HG02885 (cell line): ENCODE measurements at regions not wholly inside any gene's neighbourhood (a gene's known extent, or its start where the extent isn't known, plus 50 kb on each side); places are given as distances from the start of the nearest gene placed in this dataset.

Experiments used
- ATAC-seq: cut with Tn5 transposase; IDR thresholded peaks from one replicate; pipeline ENCODE4 v1.9.1; 2021; ENCODE audit warnings: mild to moderate bottlenecking; ENCODE audit not compliant: unreplicated experiment, poor library complexity

DNA sequence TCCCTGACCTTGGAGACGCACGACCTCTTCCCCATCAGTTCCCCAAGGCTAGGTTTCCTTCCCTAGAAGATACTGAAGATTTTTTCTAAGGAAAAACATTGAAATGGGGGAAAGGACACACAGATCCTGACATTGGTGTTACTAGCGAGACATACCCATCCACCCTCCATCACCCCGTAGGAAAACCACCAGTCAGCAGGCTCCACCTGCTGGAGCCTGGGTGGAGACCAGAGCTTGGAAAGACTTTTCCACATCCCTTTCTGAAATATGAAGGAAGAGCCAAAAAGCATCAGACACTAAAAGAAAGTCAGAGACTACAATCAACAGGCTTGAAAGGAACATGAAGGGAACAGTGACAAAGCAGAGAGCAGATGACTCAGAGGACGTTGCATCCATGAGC is 638.0 kb downstream of the IRX1 start:
- ATAC-seq, result no peak

- no peak for ATAC-seq
These were observed 648.0 kb downstream of the IRX1 start for GRCh38 chr5:4243479-4244264.

GRCh38 chr5:4244306-4244705 is 648.7 kb downstream of the IRX1 start:
- no peak for ATAC-seq

- no peak for ATAC-seq
These were observed 649.4 kb downstream of the IRX1 start for GRCh38 chr5:4245076-4245475.

DNA sequence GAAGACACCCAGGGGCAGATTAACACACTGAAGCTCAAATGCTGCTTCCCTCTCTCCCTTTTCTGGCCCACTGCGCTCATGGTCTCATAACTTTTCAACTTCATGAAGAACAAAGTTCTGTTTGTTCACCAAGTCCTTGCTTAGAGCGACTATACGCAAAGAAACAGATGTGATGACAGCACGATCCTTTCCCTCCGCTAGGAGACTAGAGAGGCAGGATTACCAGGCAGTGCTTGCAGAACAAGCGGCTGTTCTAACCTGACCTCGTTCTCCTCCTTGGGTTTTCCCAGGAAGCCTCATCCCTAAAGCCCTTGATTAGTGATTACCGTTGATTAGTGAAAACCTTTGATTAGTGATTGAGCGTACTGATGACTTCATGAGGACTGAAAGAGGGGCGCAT is 649.9 kb downstream of the IRX1 start:
- ATAC-seq, result no peak

- ATAC-seq, result no peak
These were observed 650.8 kb downstream of the IRX1 start for GRCh38 chr5:4246447-4246846.

GRCh38 chr5:4250254-4250653 is 654.6 kb downstream of the IRX1 start:
- no peak for ATAC-seq

GRCh38 chr5:4252385-4252784 is 656.8 kb downstream of the IRX1 start:
- ATAC-seq, result no peak

- ATAC-seq, result no peak
These were observed 659.1 kb downstream of the IRX1 start for GRCh38 chr5:4254736-4255135.

DNA sequence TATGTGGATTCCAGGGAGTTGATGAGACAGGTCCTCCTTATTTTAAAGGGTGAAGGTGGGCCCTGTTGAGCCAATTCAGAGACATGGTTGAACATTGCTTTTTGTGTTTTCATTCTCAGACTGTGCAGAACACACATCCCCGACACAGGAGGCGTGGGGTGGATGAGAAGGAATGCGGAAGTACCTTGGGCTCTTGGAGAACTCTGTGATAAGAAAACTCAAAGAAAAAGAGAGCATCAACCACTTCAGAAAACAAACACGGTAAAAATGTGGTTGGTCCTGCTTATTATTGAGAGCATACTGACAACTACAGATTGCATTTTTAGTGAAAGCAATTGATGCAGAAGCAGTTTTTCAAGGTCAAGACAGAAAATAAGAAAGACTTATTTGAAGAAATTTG is 659.8 kb downstream of the IRX1 start:
- no peak for ATAC-seq

DNA sequence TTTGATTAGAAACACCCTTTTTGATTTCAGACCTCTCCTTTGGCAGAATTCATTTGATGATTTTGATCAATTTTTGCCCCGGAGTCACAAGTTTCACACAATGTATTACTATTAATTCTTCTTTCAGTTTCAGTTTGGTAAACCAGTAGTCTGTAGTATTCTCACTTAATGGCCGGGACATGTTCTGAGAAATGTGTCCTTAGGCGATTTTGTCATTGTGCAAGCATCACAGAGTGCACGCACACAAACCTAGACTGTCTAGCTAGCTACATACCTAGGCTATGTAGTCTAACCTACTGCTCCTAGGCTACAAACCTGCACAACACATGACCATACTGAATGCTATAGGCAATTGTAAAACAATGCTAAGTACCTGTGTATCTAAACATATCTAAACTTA is 662.5 kb downstream of the IRX1 start:
- no peak for ATAC-seq

DNA sequence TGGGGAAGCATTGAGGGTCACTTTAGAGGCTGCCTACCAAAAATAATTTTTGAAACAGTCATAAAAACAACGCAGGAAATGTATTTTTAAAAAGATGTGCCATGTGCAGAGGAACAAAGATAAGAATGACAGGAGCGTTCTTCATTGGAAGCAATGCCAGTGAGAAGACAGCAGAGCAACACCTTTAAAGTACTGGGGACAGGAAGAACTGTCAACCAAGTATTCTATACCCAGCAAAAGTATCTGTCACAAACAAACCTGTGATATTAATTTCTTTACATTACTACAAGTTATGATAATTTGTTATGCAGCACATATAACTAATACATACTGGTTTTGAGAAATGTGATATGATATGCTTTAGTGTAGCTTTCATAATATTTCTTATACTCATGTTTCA is 675.6 kb downstream of the IRX1 start:
- ATAC-seq, result no peak

DNA sequence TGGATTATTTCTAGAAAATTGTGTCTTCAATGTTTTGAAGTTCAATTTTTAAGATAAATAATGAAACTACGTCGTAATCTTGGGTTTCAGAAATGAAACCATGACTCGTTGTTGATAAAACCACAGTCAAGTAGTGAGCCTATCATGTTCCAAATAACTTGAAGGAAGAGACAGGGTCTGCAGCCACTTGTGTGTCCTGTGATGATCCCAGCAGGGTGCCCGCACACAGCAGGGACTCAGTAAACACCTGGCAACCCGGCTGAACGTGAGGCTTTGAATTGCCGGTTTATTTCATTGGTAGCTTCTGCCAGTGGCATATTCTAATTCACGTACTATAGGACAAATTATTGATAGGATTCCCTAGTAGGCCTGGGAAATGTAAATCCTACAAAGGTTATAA is 679.6 kb downstream of the IRX1 start:
- no peak for ATAC-seq

GRCh38 chr5:4294878-4295277 is 699.2 kb downstream of the IRX1 start:
- ATAC-seq, result no peak

GRCh38 chr5:4295663-4296339 is 700.2 kb downstream of the IRX1 start:
- ATAC-seq, result no peak

DNA sequence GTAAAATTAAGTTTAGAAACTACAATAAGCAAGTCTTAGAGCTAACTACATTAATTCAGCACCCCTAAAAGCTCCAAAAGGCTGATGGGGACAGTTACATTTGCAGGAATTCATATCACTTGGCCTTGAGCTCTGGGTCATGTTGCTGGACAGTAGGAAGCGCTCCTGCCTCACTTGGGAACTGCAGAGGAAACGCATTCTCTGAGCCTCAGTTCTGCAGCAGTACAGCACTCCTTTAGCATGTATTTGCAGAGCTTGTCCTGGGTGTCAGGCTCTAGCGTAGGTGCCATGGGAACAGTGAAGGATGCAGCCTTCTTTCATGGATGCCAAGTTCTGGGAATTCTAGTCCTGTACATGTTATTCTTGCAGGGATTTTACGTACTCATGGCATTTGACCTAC is 710.4 kb downstream of the IRX1 start:
- no peak for ATAC-seq

- ATAC-seq, result no peak
These were observed 713.4 kb downstream of the IRX1 start for GRCh38 chr5:4309026-4309425.

DNA sequence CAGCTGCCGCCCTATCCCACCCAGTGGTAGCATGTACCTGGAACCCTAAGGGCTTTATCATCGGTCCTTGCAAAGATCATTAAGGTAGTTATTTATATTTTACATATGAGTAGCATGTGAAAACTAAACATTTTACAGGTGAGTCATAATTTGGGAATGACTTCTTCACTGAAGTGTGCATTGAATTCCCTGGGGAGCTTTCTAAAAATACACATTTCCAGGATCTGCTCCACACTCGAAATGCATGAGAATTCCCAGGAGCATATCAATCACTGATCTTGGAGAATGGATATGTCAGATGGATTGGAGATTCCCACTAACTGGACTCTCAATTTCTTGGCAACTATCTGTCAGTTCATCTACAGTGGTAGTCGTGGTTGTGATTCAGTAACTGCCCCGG is 717.5 kb downstream of the IRX1 start:
- no peak for ATAC-seq

GRCh38 chr5:4319478-4320128 is 724.0 kb downstream of the IRX1 start:
- ATAC-seq, result no peak

DNA sequence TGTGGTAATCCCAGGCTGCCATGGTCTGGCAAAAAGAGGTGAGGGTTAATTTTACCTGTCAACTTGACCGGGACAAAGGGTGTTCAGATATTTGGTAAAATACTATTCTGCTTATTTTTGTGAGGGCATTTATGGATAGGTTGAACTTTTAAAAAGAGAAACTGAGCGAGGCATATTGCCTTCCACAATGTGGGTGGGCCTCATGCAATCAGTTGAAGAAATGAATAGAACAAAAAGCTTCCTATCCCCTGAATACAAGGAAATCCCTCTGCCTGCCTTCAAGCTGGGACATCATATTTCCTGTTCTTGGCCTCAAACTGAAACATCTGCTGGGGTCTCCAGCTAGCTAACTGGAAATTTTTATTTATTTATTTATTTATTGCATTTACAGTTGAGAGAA is 734.7 kb downstream of the IRX1 start:
- no peak for ATAC-seq

DNA sequence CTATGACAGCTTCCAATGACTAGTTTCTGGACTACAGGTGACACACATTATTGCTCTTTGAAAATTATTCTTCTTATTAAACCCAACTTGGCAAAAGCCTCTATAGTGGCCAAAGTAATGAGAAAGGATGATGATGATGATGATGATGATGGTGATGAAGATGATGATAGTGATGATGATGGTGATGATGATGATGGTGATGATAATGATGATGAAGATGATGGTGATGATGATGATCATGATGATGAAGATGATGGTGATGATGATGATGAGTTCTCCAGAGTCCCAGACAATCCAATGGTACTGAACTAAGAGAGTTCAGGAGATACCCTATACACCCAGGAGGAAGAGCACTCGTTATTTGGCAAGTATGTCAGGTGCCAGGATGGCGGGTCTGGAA is 739.4 kb downstream of the IRX1 start:
- no peak for ATAC-seq

DNA sequence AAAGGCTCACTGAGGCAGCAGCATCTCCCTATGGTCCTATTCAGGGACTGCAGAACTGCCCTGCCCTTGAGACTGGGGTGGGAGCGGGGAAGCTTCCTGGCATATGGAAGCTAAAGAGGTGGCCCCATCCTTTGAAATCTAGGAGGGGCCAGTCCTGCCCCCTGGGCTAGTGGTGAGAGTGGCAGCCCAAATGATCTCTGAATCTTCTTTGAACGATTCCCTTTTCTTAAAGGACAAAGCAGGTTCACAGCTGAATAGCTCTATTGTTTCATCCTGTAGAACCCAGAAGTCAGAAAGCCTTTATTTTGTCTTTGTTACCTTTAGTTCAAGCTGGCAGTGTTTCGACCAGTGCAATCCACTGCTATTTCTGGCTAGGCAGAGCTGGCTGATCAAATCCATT is 741.9 kb downstream of the IRX1 start:
- ATAC-seq, result no peak
